ENCODE measurements at regions not wholly inside any gene's neighbourhood (a gene's known extent, or its start where the extent isn't known, plus 50 kb on each side); places are given as distances from the start of the nearest gene placed in this dataset.

- ATAC-seq (ENCODE audit: low FRiP score) (no peak), DNase-seq (ENCODE audit: low spot score) (no peak)
- no peak for TF ChIP-seq CTCF (IDR thresholded peaks at IDR 0.05)
Measured at GRCh38 chr6:129778793-129779192, 68.8 kb upstream of the ARHGAP18 start.

GRCh38 chr6:129777371-129777770 is 67.4 kb upstream of the ARHGAP18 start:
- DNase-seq (ENCODE audit: low spot score) (no peak), ATAC-seq (ENCODE audit: low FRiP score) (no peak)
- no peak for TF ChIP-seq CTCF (IDR thresholded peaks at IDR 0.05)

DNA sequence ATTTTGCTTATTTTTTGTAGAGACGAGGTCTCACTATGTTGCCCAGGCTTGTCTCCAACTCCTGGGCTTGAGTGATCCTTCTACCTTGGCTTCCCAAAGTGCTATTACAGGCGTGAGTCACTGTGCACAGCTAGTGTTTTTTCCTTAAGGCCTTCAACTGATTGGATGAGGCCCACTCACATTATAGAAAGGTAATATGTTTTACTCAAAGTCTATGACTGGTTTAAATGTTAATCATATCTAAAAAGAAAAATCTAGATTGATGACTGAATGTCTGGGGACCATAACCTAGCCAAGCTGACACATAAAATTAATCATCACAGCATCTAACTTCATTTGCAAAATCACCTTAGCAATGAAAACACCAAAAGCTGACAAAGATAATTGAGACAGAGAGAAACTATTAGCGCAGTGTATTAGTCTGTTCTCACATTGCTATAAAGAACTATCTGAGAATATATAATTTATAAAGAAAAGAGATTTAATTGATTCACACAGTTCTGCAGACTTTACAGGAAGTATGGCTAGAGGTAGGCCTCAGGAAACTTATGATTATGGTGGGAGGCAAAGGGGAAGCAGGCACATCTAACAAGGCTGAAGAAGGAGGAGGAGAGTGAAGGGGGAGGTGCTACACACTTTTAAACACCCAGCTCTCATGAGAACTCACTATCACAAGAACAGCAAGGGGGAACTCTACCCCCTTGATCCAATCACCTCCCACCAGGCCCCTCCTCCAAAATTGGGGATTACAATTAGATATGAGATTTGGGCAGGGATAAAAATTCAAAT is 66.8 kb upstream of the ARHGAP18 start:
- DNase-seq (ENCODE audit: low spot score) (no peak), ATAC-seq (ENCODE audit: low FRiP score) (no peak)
- TF ChIP-seq CTCF (IDR thresholded peaks at IDR 0.05), result no peak

DNA sequence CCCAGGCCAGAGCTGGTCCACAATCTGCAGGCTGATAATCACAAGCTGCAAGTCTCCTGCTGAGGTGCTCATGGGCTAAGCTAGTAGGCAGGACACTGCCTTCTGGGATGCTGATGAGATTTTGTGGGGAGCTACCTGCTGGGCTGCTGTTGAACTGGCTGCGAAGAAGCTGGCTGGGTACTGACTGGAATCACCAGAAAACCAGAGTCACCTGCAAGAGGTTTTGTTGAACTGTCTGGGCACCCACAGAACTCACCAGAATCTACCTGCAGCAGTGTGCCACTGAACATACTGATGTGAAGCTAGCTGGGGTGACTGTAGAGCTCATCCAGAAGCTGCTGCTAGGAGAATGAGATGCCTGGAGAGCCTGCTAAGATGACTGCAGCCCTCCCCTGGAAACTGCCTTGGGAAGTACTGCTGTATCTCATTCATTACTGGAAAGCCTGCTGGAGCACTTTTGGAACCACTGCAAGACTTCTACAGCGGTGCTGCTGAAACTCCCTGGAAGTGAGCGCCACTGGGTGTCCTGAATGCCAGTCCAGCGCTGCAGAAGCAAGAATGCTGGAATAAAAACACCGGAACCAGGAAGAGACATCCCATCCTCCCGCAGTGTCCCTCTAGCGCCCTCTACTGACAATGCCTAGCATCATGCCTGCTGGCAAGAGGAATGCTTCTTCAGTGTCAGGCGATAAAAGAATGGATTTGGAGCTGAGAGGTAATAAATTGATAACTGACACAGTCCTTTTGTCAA is 64.9 kb upstream of the ARHGAP18 start:
- TF ChIP-seq CTCF (IDR thresholded peaks at IDR 0.05), result peak in 1 of 3 donors; percentile 43
- DNase-seq (ENCODE audit: low spot score), result peak; percentile 66
- no peak for ATAC-seq (ENCODE audit: low FRiP score)

- DNase-seq (ENCODE audit: low spot score), result no peak
- no peak for TF ChIP-seq CTCF (IDR thresholded peaks at IDR 0.05)
- no peak for ATAC-seq (ENCODE audit: low FRiP score)
Measured at GRCh38 chr6:129773304-129773703, 63.3 kb upstream of the ARHGAP18 start.

- no peak for DNase-seq (ENCODE audit: low spot score)
- no peak for ATAC-seq (ENCODE audit: low FRiP score)
- TF ChIP-seq CTCF (IDR thresholded peaks at IDR 0.05), result no peak
Measured at GRCh38 chr6:129771678-129772077, 61.7 kb upstream of the ARHGAP18 start.

All from omental fat pad (tissue), 3 donors.